ENCODE measurements at regions not wholly inside any gene's neighbourhood (a gene's known extent, or its start where the extent isn't known, plus 50 kb on each side); places are given as distances from the start of the nearest gene placed in this dataset.

GRCh38 chr10:30762620-30763019 lies 133.1 kb upstream of the LYZL2 start:
- H3K4me2 ChIP-seq: no peak overlapping the region
- 79% methylated on average over 2 of the region's 2 CpGs for WGBS (ENCODE audit: low lambda C conversion rate, missing lambda C conversion rate)
- DNase-seq (ENCODE audit: low spot score): no peak
- no peak overlapping the region for H2AFZ ChIP-seq
- H3K79me2 ChIP-seq: no peaks in the 10 kb centered on the region
- H3K27me3 ChIP-seq: no peaks in the 10 kb centered on the region
- H3K4me1 ChIP-seq (ENCODE audit: insufficient read depth): no peaks in the 10 kb centered on the region
- no peaks in the 10 kb centered on the region for H3K36me3 ChIP-seq (replicated peaks; ENCODE audit: insufficient read depth, low read depth)
- no peak overlapping the region for H3K27ac ChIP-seq
- H3K9me3 ChIP-seq (ENCODE audit: low read depth): no peaks in the 10 kb centered on the region
- H4K20me1 ChIP-seq (ENCODE audit: insufficient read depth, poor library complexity, severe bottlenecking): no peaks in the 10 kb centered on the region
- no peaks in the 10 kb centered on the region for H3K9me2 ChIP-seq (replicated peaks; ENCODE audit: insufficient read depth)
- TF ChIP-seq EZH2 (IDR thresholded peaks at IDR 0.05; ENCODE audit: borderline replicate concordance) (no peak), EZH2phosphoT487 (IDR thresholded peaks at IDR 0.05; ENCODE audit: low read depth, severe bottlenecking, unreplicated experiment) (no peak)
- TF ChIP-seq, protein P1, sequence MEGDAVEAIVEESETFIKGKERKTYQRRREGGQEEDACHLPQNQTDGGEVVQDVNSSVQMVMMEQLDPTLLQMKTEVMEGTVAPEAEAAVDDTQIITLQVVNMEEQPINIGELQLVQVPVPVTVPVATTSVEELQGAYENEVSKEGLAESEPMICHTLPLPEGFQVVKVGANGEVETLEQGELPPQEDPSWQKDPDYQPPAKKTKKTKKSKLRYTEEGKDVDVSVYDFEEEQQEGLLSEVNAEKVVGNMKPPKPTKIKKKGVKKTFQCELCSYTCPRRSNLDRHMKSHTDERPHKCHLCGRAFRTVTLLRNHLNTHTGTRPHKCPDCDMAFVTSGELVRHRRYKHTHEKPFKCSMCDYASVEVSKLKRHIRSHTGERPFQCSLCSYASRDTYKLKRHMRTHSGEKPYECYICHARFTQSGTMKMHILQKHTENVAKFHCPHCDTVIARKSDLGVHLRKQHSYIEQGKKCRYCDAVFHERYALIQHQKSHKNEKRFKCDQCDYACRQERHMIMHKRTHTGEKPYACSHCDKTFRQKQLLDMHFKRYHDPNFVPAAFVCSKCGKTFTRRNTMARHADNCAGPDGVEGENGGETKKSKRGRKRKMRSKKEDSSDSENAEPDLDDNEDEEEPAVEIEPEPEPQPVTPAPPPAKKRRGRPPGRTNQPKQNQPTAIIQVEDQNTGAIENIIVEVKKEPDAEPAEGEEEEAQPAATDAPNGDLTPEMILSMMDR (IDR thresholded peaks at IDR 0.05; ENCODE audit: poor library complexity): no peak
- H3K4me3 ChIP-seq: no peak overlapping the region

- Histone ChIP-seq H4K20me1 (ENCODE audit: insufficient read depth, poor library complexity, severe bottlenecking) (no peaks in the 10 kb centered on the region), H3K79me2 (no peaks in the 10 kb centered on the region), H3K4me3 (no peak overlapping the region), H3K9me2 (replicated peaks; ENCODE audit: insufficient read depth) (no peaks in the 10 kb centered on the region), H3K4me1 (ENCODE audit: insufficient read depth) (peaks cover 12% of the 10 kb centered on the region), H3K27me3 (no peaks in the 10 kb centered on the region), H3K27ac (no peak overlapping the region), H3K9me3 (ENCODE audit: low read depth) (no peaks in the 10 kb centered on the region), H3K36me3 (replicated peaks; ENCODE audit: insufficient read depth, low read depth) (no peaks in the 10 kb centered on the region), H3K4me2 (no peak overlapping the region), H2AFZ (no peak overlapping the region)
- WGBS (ENCODE audit: low lambda C conversion rate, missing lambda C conversion rate): 73% methylated on average over 3 of the region's 3 CpGs
- no peak for TF ChIP-seq EZH2 (IDR thresholded peaks at IDR 0.05; ENCODE audit: borderline replicate concordance)
- no peak for TF ChIP-seq EZH2phosphoT487 (IDR thresholded peaks at IDR 0.05; ENCODE audit: low read depth, severe bottlenecking, unreplicated experiment)
- TF ChIP-seq, protein P1 (IDR thresholded peaks at IDR 0.05; ENCODE audit: poor library complexity): no peak
- no peak for DNase-seq (ENCODE audit: low spot score)
Observed at GRCh38 chr10:30759423-30759822, 129.9 kb upstream of the LYZL2 start.

DNA sequence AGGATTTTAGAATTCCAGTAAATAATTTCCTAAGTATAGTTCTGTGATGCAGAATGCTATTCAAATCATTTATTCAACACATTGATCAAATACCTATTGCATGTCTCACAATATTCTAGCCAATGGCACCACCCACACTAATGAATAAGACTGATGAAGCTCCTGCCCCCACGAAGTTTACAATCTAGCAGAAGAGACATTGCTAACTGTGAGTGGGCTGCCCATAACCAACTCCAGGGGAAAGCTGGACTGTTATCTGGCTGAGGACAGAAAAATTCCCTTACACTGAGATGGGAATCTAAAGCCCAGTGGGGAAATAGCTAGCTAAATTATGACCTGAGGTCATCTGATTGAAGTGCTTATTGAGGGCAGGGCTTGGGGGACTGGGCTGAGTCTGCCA lies 128.8 kb upstream of the LYZL2 start:
- H3K27ac ChIP-seq: no peak overlapping the region
- no peaks in the 10 kb centered on the region for H3K27me3 ChIP-seq
- no peaks in the 10 kb centered on the region for H3K79me2 ChIP-seq
- no peaks in the 10 kb centered on the region for H3K36me3 ChIP-seq (replicated peaks; ENCODE audit: insufficient read depth, low read depth)
- H3K4me3 ChIP-seq: no peak overlapping the region
- H4K20me1 ChIP-seq (ENCODE audit: insufficient read depth, poor library complexity, severe bottlenecking): no peaks in the 10 kb centered on the region
- no peak overlapping the region for H3K4me2 ChIP-seq
- H3K9me3 ChIP-seq (ENCODE audit: low read depth): no peaks in the 10 kb centered on the region
- H3K9me2 ChIP-seq (replicated peaks; ENCODE audit: insufficient read depth): no peaks in the 10 kb centered on the region
- WGBS (ENCODE audit: low lambda C conversion rate, missing lambda C conversion rate): 62% methylated on average over 1 of the region's 1 CpG
- peaks cover 12% of the 10 kb centered on the region for H3K4me1 ChIP-seq (ENCODE audit: insufficient read depth)
- H2AFZ ChIP-seq: no peak overlapping the region
- TF ChIP-seq EZH2 (IDR thresholded peaks at IDR 0.05; ENCODE audit: borderline replicate concordance): no peak
- no peak for DNase-seq (ENCODE audit: low spot score)

- Histone ChIP-seq H3K4me3 (no peak overlapping the region), H3K27ac (no peak overlapping the region), H3K4me2 (no peak overlapping the region), H3K4me1 (ENCODE audit: insufficient read depth) (peaks cover 12% of the 10 kb centered on the region), H3K36me3 (replicated peaks; ENCODE audit: insufficient read depth, low read depth) (no peaks in the 10 kb centered on the region), H3K79me2 (no peaks in the 10 kb centered on the region), H3K9me3 (ENCODE audit: low read depth) (no peaks in the 10 kb centered on the region), H4K20me1 (ENCODE audit: insufficient read depth, poor library complexity, severe bottlenecking) (no peaks in the 10 kb centered on the region), H3K9me2 (replicated peaks; ENCODE audit: insufficient read depth) (no peaks in the 10 kb centered on the region), H2AFZ (no peak overlapping the region), H3K27me3 (no peaks in the 10 kb centered on the region)
- WGBS (ENCODE audit: low lambda C conversion rate, missing lambda C conversion rate): 92% methylated on average over 3 of the region's 3 CpGs
- no peak for TF ChIP-seq EZH2phosphoT487 (IDR thresholded peaks at IDR 0.05; ENCODE audit: low read depth, severe bottlenecking, unreplicated experiment)
- TF ChIP-seq, protein P1 (IDR thresholded peaks at IDR 0.05; ENCODE audit: poor library complexity): no peak
- TF ChIP-seq EZH2 (IDR thresholded peaks at IDR 0.05; ENCODE audit: borderline replicate concordance): no peak
- no peak for DNase-seq (ENCODE audit: low spot score)
Observed at GRCh38 chr10:30756896-30757295, 127.3 kb upstream of the LYZL2 start.

All from hepatocyte (in vitro differentiated cells).